ENCODE measurements at regions not wholly inside any gene's neighbourhood (a gene's known extent, or its start where the extent isn't known, plus 50 kb on each side); places are given as distances from the start of the nearest gene placed in this dataset.

DNA sequence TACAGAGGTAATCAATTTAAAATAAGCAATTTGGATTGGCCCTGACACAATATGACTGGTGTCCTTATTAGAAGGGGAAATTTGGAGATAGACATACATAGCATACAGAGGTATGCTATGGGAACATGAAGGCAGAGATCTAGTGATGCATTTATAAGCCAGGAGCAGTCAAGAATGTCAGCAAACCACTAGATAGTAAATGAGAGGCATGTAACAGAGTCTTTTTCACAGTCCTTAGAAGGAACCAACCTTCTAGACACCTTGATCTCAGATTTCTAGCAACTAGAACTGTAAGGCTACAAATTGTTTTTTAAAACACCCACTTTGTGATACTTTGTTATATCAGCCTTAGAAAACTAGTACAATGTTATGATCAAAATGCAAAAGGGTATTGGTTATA, 54.3 kb upstream of the CA10 start:
- no peak for FAIRE-seq
- DNase-seq (ENCODE audit: insufficient read length, low spot score): no peak
- TF ChIP-seq, protein P1, sequence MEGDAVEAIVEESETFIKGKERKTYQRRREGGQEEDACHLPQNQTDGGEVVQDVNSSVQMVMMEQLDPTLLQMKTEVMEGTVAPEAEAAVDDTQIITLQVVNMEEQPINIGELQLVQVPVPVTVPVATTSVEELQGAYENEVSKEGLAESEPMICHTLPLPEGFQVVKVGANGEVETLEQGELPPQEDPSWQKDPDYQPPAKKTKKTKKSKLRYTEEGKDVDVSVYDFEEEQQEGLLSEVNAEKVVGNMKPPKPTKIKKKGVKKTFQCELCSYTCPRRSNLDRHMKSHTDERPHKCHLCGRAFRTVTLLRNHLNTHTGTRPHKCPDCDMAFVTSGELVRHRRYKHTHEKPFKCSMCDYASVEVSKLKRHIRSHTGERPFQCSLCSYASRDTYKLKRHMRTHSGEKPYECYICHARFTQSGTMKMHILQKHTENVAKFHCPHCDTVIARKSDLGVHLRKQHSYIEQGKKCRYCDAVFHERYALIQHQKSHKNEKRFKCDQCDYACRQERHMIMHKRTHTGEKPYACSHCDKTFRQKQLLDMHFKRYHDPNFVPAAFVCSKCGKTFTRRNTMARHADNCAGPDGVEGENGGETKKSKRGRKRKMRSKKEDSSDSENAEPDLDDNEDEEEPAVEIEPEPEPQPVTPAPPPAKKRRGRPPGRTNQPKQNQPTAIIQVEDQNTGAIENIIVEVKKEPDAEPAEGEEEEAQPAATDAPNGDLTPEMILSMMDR (IDR thresholded peaks at IDR 0.05; ENCODE audit: insufficient read depth, missing control alignments): no peak

DNA sequence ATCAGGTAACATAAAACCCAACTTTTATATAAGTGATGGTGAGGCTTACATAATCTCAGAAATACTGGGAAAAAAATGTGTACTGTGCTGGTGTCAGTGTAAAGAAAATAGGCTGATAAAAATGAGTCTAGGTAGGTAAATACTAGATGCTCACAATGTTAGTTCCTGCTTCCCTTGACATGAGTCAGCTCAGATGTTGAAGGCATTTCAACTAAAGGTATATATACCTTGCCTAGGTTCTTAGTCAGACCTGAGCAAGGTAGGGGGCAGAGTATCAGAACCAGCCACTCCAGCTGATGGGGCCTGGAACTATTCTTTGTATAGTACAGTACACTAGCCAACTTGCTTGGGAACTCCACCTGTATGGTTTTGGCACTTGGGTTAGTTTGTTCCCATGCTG, 51.0 kb upstream of the CA10 start:
- TF ChIP-seq, protein P1 (IDR thresholded peaks at IDR 0.05; ENCODE audit: insufficient read depth, missing control alignments): no peak
- FAIRE-seq (no peak), DNase-seq (ENCODE audit: insufficient read length, low spot score) (no peak)
